HG03432 (cell line): ENCODE measurements at regions not wholly inside any gene's neighbourhood (a gene's known extent, or its start where the extent isn't known, plus 50 kb on each side); places are given as distances from the start of the nearest gene placed in this dataset.

Experiments
- ATAC-seq: cut with Tn5 transposase; IDR thresholded peaks from one replicate; pipeline ENCODE4 v1.9.1; 2021; ENCODE audit warnings: mild to moderate bottlenecking, moderate library complexity; ENCODE audit not compliant: unreplicated experiment

- no peak for ATAC-seq
Observed at GRCh38 chr1:84759756-84760155, 69.5 kb upstream of the SSX2IP start.

GRCh38 chr1:84758968-84759491 lies 68.8 kb upstream of the SSX2IP start:
- ATAC-seq, result no peak

- ATAC-seq, result no peak
Observed at GRCh38 chr1:84758476-84758875, 68.2 kb upstream of the SSX2IP start.

GRCh38 chr1:84757301-84757700 lies 67.0 kb upstream of the SSX2IP start:
- ATAC-seq, result no peak

- no peak for ATAC-seq
Observed at GRCh38 chr1:84756455-84757082, 66.3 kb upstream of the SSX2IP start.

- no peak for ATAC-seq
Observed at GRCh38 chr1:84756001-84756400, 65.7 kb upstream of the SSX2IP start.

GRCh38 chr1:84755216-84755615 lies 65.0 kb upstream of the SSX2IP start:
- no peak for ATAC-seq

GRCh38 chr1:84754386-84754703 lies 64.1 kb upstream of the SSX2IP start:
- ATAC-seq, result no peak

- ATAC-seq, result peak; percentile 90
Observed at GRCh38 chr1:84753516-84754385, 63.5 kb upstream of the SSX2IP start.

- ATAC-seq, result no peak
Observed at GRCh38 chr1:84750110-84750730, 60.0 kb upstream of the SSX2IP start.

GRCh38 chr1:84749427-84749826 lies 59.2 kb upstream of the SSX2IP start:
- ATAC-seq, result no peak

- no peak for ATAC-seq
Observed at GRCh38 chr1:84748364-84748763, 58.1 kb upstream of the SSX2IP start.

GRCh38 chr1:84745857-84746256 lies 55.6 kb upstream of the SSX2IP start:
- no peak for ATAC-seq

GRCh38 chr1:84743896-84744295 lies 53.6 kb upstream of the SSX2IP start:
- ATAC-seq, result no peak

- ATAC-seq, result peak; percentile 95
Observed at GRCh38 chr1:84742653-84743052, 52.4 kb upstream of the SSX2IP start.

GRCh38 chr1:84740050-84740714 lies 49.9 kb upstream of the SSX2IP start:
- no peak for ATAC-seq
